CD4-positive, alpha-beta T cell treated with Interleukin-17A for 4 hours (primary cell): ENCODE measurements at regions not wholly inside any gene's neighbourhood (a gene's known extent, or its start where the extent isn't known, plus 50 kb on each side); places are given as distances from the start of the nearest gene placed in this dataset.
A peak's percentile ranks its signal among the peaks of the same experiment; 100 is the strongest.

ENCODE experiments used
- DNase-seq: peaks from one replicate; pipeline ENCODE4 v3.0.0-alpha.2; 2020; ENCODE audit warnings: mixed read lengths

- peak; percentile 35 for DNase-seq
Observed at GRCh38 chr2:43171789-43172188, 54.6 kb downstream of the ZFP36L2 start.

GRCh38 chr2:43170405-43171105 is 55.9 kb downstream of the ZFP36L2 start:
- DNase-seq: peak; percentile 59

- peak; percentile 82 for DNase-seq
Observed at GRCh38 chr2:43169987-43170386, 56.4 kb downstream of the ZFP36L2 start.

- peak; percentile 66 for DNase-seq
Observed at GRCh38 chr2:43169099-43169945, 57.1 kb downstream of the ZFP36L2 start.

- DNase-seq: no peak
Observed at GRCh38 chr2:43168016-43168369, 58.4 kb downstream of the ZFP36L2 start.

GRCh38 chr2:43165378-43166069 is 60.9 kb downstream of the ZFP36L2 start:
- peak; percentile 33 for DNase-seq

GRCh38 chr2:43164686-43165085 is 61.7 kb downstream of the ZFP36L2 start:
- no peak for DNase-seq

- DNase-seq: no peak
Observed at GRCh38 chr2:43163584-43164270, 62.7 kb downstream of the ZFP36L2 start.

- DNase-seq: no peak
Observed at GRCh38 chr2:43162511-43162776, 64.0 kb downstream of the ZFP36L2 start.

GRCh38 chr2:43161650-43162510 is 64.5 kb downstream of the ZFP36L2 start:
- peak; percentile 29 for DNase-seq

GRCh38 chr2:43160778-43161177 is 65.6 kb downstream of the ZFP36L2 start:
- DNase-seq: no peak

- peak; percentile 44 for DNase-seq
Observed at GRCh38 chr2:43159797-43160196, 66.6 kb downstream of the ZFP36L2 start.

- DNase-seq: peak; percentile 80
Observed at GRCh38 chr2:43158259-43158880, 68.0 kb downstream of the ZFP36L2 start.

GRCh38 chr2:43157506-43158246 is 68.7 kb downstream of the ZFP36L2 start:
- DNase-seq: no peak

- no peak for DNase-seq
Observed at GRCh38 chr2:43155851-43156411, 70.5 kb downstream of the ZFP36L2 start.

GRCh38 chr2:43154685-43155084 is 71.7 kb downstream of the ZFP36L2 start:
- no peak for DNase-seq

GRCh38 chr2:43152741-43153647 is 73.4 kb downstream of the ZFP36L2 start:
- DNase-seq: no peak

GRCh38 chr2:43152186-43152585 is 74.2 kb downstream of the ZFP36L2 start:
- DNase-seq: peak; percentile 35

- peak; percentile 73 for DNase-seq
Observed at GRCh38 chr2:43149482-43150107, 76.8 kb downstream of the ZFP36L2 start.
